Loucy (cell line): ENCODE measurements at regions not wholly inside any gene's neighbourhood (a gene's known extent, or its start where the extent isn't known, plus 50 kb on each side); places are given as distances from the start of the nearest gene placed in this dataset.

Experiments used
- H2AFZ ChIP-seq: fragments of 200-600 bp; sonication (generic); 2 replicates; pipeline ENCODE4 v1.6.0; 2016; ENCODE audit warnings: antibody characterized with exemption, mild to moderate bottlenecking, low read length, moderate library complexity
- H3F3A ChIP-seq: fragments of 200-600 bp; 2 replicates; pipeline ENCODE4 v1.6.0; 2016; ENCODE audit warnings: antibody characterized with exemption, low read depth, mild to moderate bottlenecking
- H3K27me3 ChIP-seq: fragments of 200-600 bp; sonication (generic); 2 replicates; pipeline ENCODE4 v1.6.1; 2014; ENCODE audit warnings: low read length, mild to moderate bottlenecking; ENCODE audit not compliant: insufficient read depth, poor library complexity, severe bottlenecking
- H3K36me3 ChIP-seq: fragments of 200-600 bp; sonication (generic); 2 replicates; pipeline ENCODE4 v1.6.1; 2016; ENCODE audit warnings: low read length; ENCODE audit not compliant: insufficient read depth
- H3K4me1 ChIP-seq: fragments of 200-600 bp; sonication (generic); 2 replicates; pipeline ENCODE4 v1.5.1; 2014; ENCODE audit warnings: low read length, mild to moderate bottlenecking; ENCODE audit not compliant: insufficient read depth, poor library complexity, severe bottlenecking
- H3K4me2 ChIP-seq: fragments of 200-600 bp; sonication (generic); 2 replicates; pipeline ENCODE4 v1.6.0; 2014; ENCODE audit warnings: antibody characterized with exemption, low read length, low read depth, mild to moderate bottlenecking; ENCODE audit not compliant: poor library complexity, severe bottlenecking
- H3K4me3 ChIP-seq: fragments of 200-600 bp; sonication (generic); 2 replicates; pipeline ENCODE4 v1.5.1; 2014; ENCODE audit warnings: low read length, mild to moderate bottlenecking, mixed read lengths; ENCODE audit not compliant: poor library complexity, severe bottlenecking
- H3K79me2 ChIP-seq: fragments of 200-600 bp; sonication (generic); 2 replicates; pipeline ENCODE4 v1.6.1; 2014; ENCODE audit warnings: low read length; ENCODE audit not compliant: insufficient read depth
- H3K9ac ChIP-seq: fragments of 200-600 bp; sonication (generic); 2 replicates; pipeline ENCODE4 v1.6.0; 2014; ENCODE audit warnings: mild to moderate bottlenecking, low read depth, low read length, moderate library complexity; ENCODE audit not compliant: poor library complexity, severe bottlenecking
- H3K9me2 ChIP-seq: fragments of 200-600 bp; sonication (generic); replicated peaks from 2 replicates; pipeline ENCODE4 v1.6.1; 2016; ENCODE audit warnings: low read depth, low read length, mixed read lengths
- H3K9me3 ChIP-seq: fragments of 200-600 bp; sonication (generic); 2 replicates; pipeline ENCODE4 v1.6.1; 2014; ENCODE audit warnings: mild to moderate bottlenecking, antibody characterized with exemption, low read length, low read depth; ENCODE audit not compliant: insufficient read depth
- H4K20me1 ChIP-seq: fragments of 200-600 bp; sonication (generic); 2 replicates; pipeline ENCODE4 v1.6.0; 2014; ENCODE audit warnings: antibody characterized with exemption, low read length, mild to moderate bottlenecking; ENCODE audit not compliant: insufficient read depth, poor library complexity, severe bottlenecking
- CTCF ChIP-seq: fragments of 200-600 bp; sonication (generic); conservative IDR thresholded peaks from 2 replicates; pipeline ENCODE4 v1.5.1; 2014; ENCODE audit warnings: mild to moderate bottlenecking, antibody characterized with exemption, low read length
- EZH2phosphoT487 ChIP-seq: fragments of 200-600 bp; IDR thresholded peaks from 2 replicates; pipeline ENCODE4 v1.6.1; 2018; ENCODE audit warnings: antibody characterized with exemption, mild to moderate bottlenecking, moderate library complexity, borderline replicate concordance

- no peak overlapping the region for H3K4me2 ChIP-seq
- H2AFZ ChIP-seq = no peak overlapping the region
- H3K9ac ChIP-seq = no peak overlapping the region
- no peaks in the 10 kb centered on the region for H3K36me3 ChIP-seq
- no peaks in the 10 kb centered on the region for H4K20me1 ChIP-seq
- H3K4me3 ChIP-seq = no peak overlapping the region
- no peaks in the 10 kb centered on the region for H3K9me3 ChIP-seq
- no peaks in the 10 kb centered on the region for H3K4me1 ChIP-seq
- H3K27me3 ChIP-seq = no peaks in the 10 kb centered on the region
- TF ChIP-seq EZH2phosphoT487 = no peak
- no peak for TF ChIP-seq CTCF
- no peaks in the 10 kb centered on the region for H3F3A ChIP-seq
- no peaks in the 10 kb centered on the region for H3K79me2 ChIP-seq
- H3K9me2 ChIP-seq = no peaks in the 10 kb centered on the region
These were observed 182.5 kb upstream of the LINC00305 start for GRCh38 chr18:64331419-64331818.

- Histone ChIP-seq H3K4me1 (no peaks in the 10 kb centered on the region), H3K9me3 (no peaks in the 10 kb centered on the region), H3K9ac (no peak overlapping the region), H3F3A (no peaks in the 10 kb centered on the region), H4K20me1 (no peaks in the 10 kb centered on the region), H3K4me3 (no peak overlapping the region), H2AFZ (no peak overlapping the region), H3K27me3 (no peaks in the 10 kb centered on the region), H3K4me2 (no peak overlapping the region), H3K79me2 (no peaks in the 10 kb centered on the region), H3K36me3 (no peaks in the 10 kb centered on the region), H3K9me2 (no peaks in the 10 kb centered on the region)
- TF ChIP-seq CTCF = no peak
- no peak for TF ChIP-seq EZH2phosphoT487
These were observed 182.0 kb upstream of the LINC00305 start for GRCh38 chr18:64330931-64331330.

- Histone ChIP-seq H3K9ac (no peak overlapping the region), H3K27me3 (no peaks in the 10 kb centered on the region), H3F3A (no peaks in the 10 kb centered on the region), H3K4me2 (no peak overlapping the region), H3K79me2 (no peaks in the 10 kb centered on the region), H3K9me2 (no peaks in the 10 kb centered on the region), H3K36me3 (no peaks in the 10 kb centered on the region), H3K9me3 (no peaks in the 10 kb centered on the region), H4K20me1 (no peaks in the 10 kb centered on the region), H2AFZ (no peak overlapping the region), H3K4me3 (no peak overlapping the region), H3K4me1 (no peaks in the 10 kb centered on the region)
- no peak for TF ChIP-seq CTCF
- no peak for TF ChIP-seq EZH2phosphoT487
These were observed 181.3 kb upstream of the LINC00305 start for GRCh38 chr18:64330161-64330560.
